ENCODE measurements at regions not wholly inside any gene's neighbourhood (a gene's known extent, or its start where the extent isn't known, plus 50 kb on each side); places are given as distances from the start of the nearest gene placed in this dataset.

- H3K27ac ChIP-seq (ENCODE audit: low read depth in 2 of 2, low read length in 1 of 2) = no peak overlapping the region
- H3K9me2 ChIP-seq = no peaks in the 10 kb centered on the region
- H3K4me3 ChIP-seq (ENCODE audit: low read depth in 2 of 2, low read length in 1 of 2) = no peak overlapping the region
- no peak overlapping the region for H3K4me2 ChIP-seq
- DNase-seq = no peak
- no peaks in the 10 kb centered on the region for H3K27me3 ChIP-seq (ENCODE audit: insufficient read depth)
- H3K9me3 ChIP-seq = no peaks in the 10 kb centered on the region
- POLR2A ChIA-PET = no interaction called here
- H3K79me2 ChIP-seq (ENCODE audit: insufficient read depth) = no peaks in the 10 kb centered on the region
- H3K9ac ChIP-seq = no peak overlapping the region
- no peaks in the 10 kb centered on the region for H3K36me3 ChIP-seq (replicated peaks in 1 of 2; ENCODE audit: control insufficient read depth in 1 of 2, insufficient read depth in 2 of 2, low read length in 1 of 2)
- WGBS (ENCODE audit: low lambda C conversion rate) = 37% methylated on average over 3 of the region's 3 CpGs
- H3F3A ChIP-seq (replicated peaks; ENCODE audit: insufficient read depth) = no peaks in the 10 kb centered on the region
- TF ChIP-seq RCOR1 (IDR thresholded peaks at IDR 0.05; ENCODE audit: low read length) (no peak), MXI1 (IDR thresholded peaks at IDR 0.05; ENCODE audit: low read depth, low read length) (no peak), YY1 (IDR thresholded peaks at IDR 0.05; ENCODE audit: low read depth) (no peak), USF1 (IDR thresholded peaks at IDR 0.05; ENCODE audit: borderline replicate concordance, low read depth) (no peak), FOXJ3 (CRISPR knock-in tag; IDR thresholded peaks at IDR 0.05) (no peak), EP300 (IDR thresholded peaks at IDR 0.05; ENCODE audit: borderline replicate concordance in 1 of 2, low read depth in 1 of 2, low read length in 1 of 2) (no peak), CHD2 (IDR thresholded peaks at IDR 0.05; ENCODE audit: low read length, partially characterized antibody) (no peak), ELF1 (IDR thresholded peaks at IDR 0.05) (no peak), TCF12 (IDR thresholded peaks at IDR 0.05) (no peak), TEAD4 (IDR thresholded peaks at IDR 0.05; ENCODE audit: borderline replicate concordance, insufficient read depth) (no peak)
- CTCF ChIA-PET = no interaction called here
- peaks cover 0 to 6% of the 10 kb centered on the region in 2 experiments; a peak in 1 of 4 replicates for H3K4me1 ChIP-seq (ENCODE audit: control insufficient read depth in 1 of 2, insufficient read depth in 2 of 2, low read depth in 1 of 2, low read length in 1 of 2)
- H2AFZ ChIP-seq (ENCODE audit: low read depth) = no peak overlapping the region
- H4K20me1 ChIP-seq (ENCODE audit: insufficient read depth) = no peaks in the 10 kb centered on the region
Observed at GRCh38 chrX:20664774-20665173, 398.1 kb upstream of the RPS6KA3 start.

- Histone ChIP-seq H3K27me3 (ENCODE audit: insufficient read depth) (no peaks in the 10 kb centered on the region), H2AFZ (ENCODE audit: low read depth) (no peak overlapping the region), H3K9me2 (no peaks in the 10 kb centered on the region), H3K4me2 (no peak overlapping the region), H3K9ac (no peak overlapping the region), H3F3A (replicated peaks; ENCODE audit: insufficient read depth) (no peaks in the 10 kb centered on the region), H3K27ac (ENCODE audit: low read depth in 2 of 2, low read length in 1 of 2) (no peak overlapping the region), H3K36me3 (replicated peaks in 1 of 2; ENCODE audit: control insufficient read depth in 1 of 2, insufficient read depth in 2 of 2, low read length in 1 of 2) (no peaks in the 10 kb centered on the region), H3K79me2 (ENCODE audit: insufficient read depth) (no peaks in the 10 kb centered on the region), H4K20me1 (ENCODE audit: insufficient read depth) (no peaks in the 10 kb centered on the region), H3K4me3 (ENCODE audit: low read depth in 2 of 2, low read length in 1 of 2) (no peak overlapping the region), H3K9me3 (no peaks in the 10 kb centered on the region), H3K4me1 (ENCODE audit: control insufficient read depth in 1 of 2, insufficient read depth in 2 of 2, low read depth in 1 of 2, low read length in 1 of 2) (peaks cover 0 to 6% of the 10 kb centered on the region in 2 experiments; a peak in 1 of 4 replicates)
- WGBS (ENCODE audit: low lambda C conversion rate) = 19% methylated on average over 2 of the region's 2 CpGs
- no peak for TF ChIP-seq TCF12 (IDR thresholded peaks at IDR 0.05)
- no peak for TF ChIP-seq GABPA (IDR thresholded peaks at IDR 0.05; ENCODE audit: low read depth)
- TF ChIP-seq MAX (IDR thresholded peaks at IDR 0.05; ENCODE audit: low read depth) = no peak
- no peak for TF ChIP-seq ZBTB33 (IDR thresholded peaks at IDR 0.05; ENCODE audit: borderline replicate concordance, low read depth)
- no peak for TF ChIP-seq RFX5 (IDR thresholded peaks at IDR 0.05; ENCODE audit: low read length)
- TF ChIP-seq JUND (IDR thresholded peaks at IDR 0.05) = no peak
- no peak for TF ChIP-seq NRF1 (IDR thresholded peaks at IDR 0.05; ENCODE audit: low read depth, low read length)
- TF ChIP-seq FOSL2 (IDR thresholded peaks at IDR 0.05; ENCODE audit: borderline replicate concordance, low read depth) = no peak
- TF ChIP-seq FOXJ3 (CRISPR knock-in tag; IDR thresholded peaks at IDR 0.05) = no peak
- TF ChIP-seq EP300 (IDR thresholded peaks at IDR 0.05; ENCODE audit: borderline replicate concordance in 1 of 2, low read depth in 1 of 2, low read length in 1 of 2) = no peak
- TF ChIP-seq TEAD4 (IDR thresholded peaks at IDR 0.05; ENCODE audit: borderline replicate concordance, insufficient read depth) = no peak
- TF ChIP-seq FOXM1 (IDR thresholded peaks at IDR 0.05; ENCODE audit: low read depth) = no peak
- TF ChIP-seq POLR2AphosphoS5 (IDR thresholded peaks at IDR 0.05; ENCODE audit: low read depth, low read length) = no peak
- TF ChIP-seq SIN3A (IDR thresholded peaks at IDR 0.05; ENCODE audit: borderline replicate concordance, low read depth, low read length) = no peak
- no peak for TF ChIP-seq RXRA (IDR thresholded peaks at IDR 0.05; ENCODE audit: borderline replicate concordance, low read depth)
- TF ChIP-seq SMC3 (IDR thresholded peaks at IDR 0.05; ENCODE audit: low read depth, low read length) = no peak
- no peak for TF ChIP-seq TAF1 (IDR thresholded peaks at IDR 0.05; ENCODE audit: borderline replicate concordance, low read depth, low read length)
- TF ChIP-seq CTCF (IDR thresholded peaks at IDR 0.05) = no peak
- CTCF ChIA-PET = no interaction called here
- DNase-seq = no peak
- POLR2A ChIA-PET = no interaction called here
Observed at GRCh38 chrX:20664131-20664530, 397.4 kb upstream of the RPS6KA3 start.
